ENCODE measurements at regions not wholly inside any gene's neighbourhood (a gene's known extent, or its start where the extent isn't known, plus 50 kb on each side); places are given as distances from the start of the nearest gene placed in this dataset.

- no peaks in the 10 kb centered on the region for H3K36me3 ChIP-seq (ENCODE audit: insufficient read depth, low read length)
- H3K79me2 ChIP-seq (replicated peaks; ENCODE audit: insufficient read depth, low read length) = no peaks in the 10 kb centered on the region
- no peaks in the 10 kb centered on the region for H3F3A ChIP-seq (ENCODE audit: insufficient read depth, low read length, poor library complexity, severe bottlenecking)
- no peak overlapping the region for H3K4me2 ChIP-seq (ENCODE audit: low read length)
- no peak overlapping the region for H3K9ac ChIP-seq (ENCODE audit: low read length)
- no peaks in the 10 kb centered on the region for H4K20me1 ChIP-seq (ENCODE audit: insufficient read depth)
- no peak overlapping the region for H3K27ac ChIP-seq (ENCODE audit: low read length)
- no peak overlapping the region for H2AFZ ChIP-seq (ENCODE audit: low read depth, low read length)
- H3K9me2 ChIP-seq (ENCODE audit: insufficient read depth, low read length) = no peaks in the 10 kb centered on the region
- no peak overlapping the region for H3K4me3 ChIP-seq (ENCODE audit: low read length)
- H3K27me3 ChIP-seq (ENCODE audit: insufficient read depth, low read depth, low read length) = no peaks in the 10 kb centered on the region
- no peaks in the 10 kb centered on the region for H3K9me3 ChIP-seq (ENCODE audit: low read length)
- TF ChIP-seq EZH2 (IDR thresholded peaks at IDR 0.05; ENCODE audit: borderline replicate concordance, insufficient read depth, low read length, poor library complexity, severe bottlenecking) (no peak), RAD21 (conservative IDR thresholded peaks at IDR 0.05) (no peak), SMC3 (conservative IDR thresholded peaks at IDR 0.05; ENCODE audit: poor library complexity) (no peak), POLR2AphosphoS5 (IDR thresholded peaks at IDR 0.05) (no peak), REST (IDR thresholded peaks at IDR 0.05; ENCODE audit: borderline replicate concordance) (no peak), MXI1 (conservative IDR thresholded peaks at IDR 0.05; ENCODE audit: poor library complexity, severe bottlenecking) (no peak), EP300 (conservative IDR thresholded peaks at IDR 0.05; ENCODE audit: poor library complexity, severe bottlenecking) (no peak), TAF1 (IDR thresholded peaks at IDR 0.05; ENCODE audit: low read depth) (no peak), CTCF (IDR thresholded peaks at IDR 0.05; ENCODE audit: poor library complexity, severe bottlenecking) (no peak)
These were observed 128.5 kb downstream of the LURAP1L start for GRCh38 chr9:12903316-12903715.

GRCh38 chr9:12904261-12905000 is 129.6 kb downstream of the LURAP1L start:
- Histone ChIP-seq H3K9ac (ENCODE audit: low read length) (no peak overlapping the region), H4K20me1 (ENCODE audit: insufficient read depth) (no peaks in the 10 kb centered on the region), H3K9me2 (ENCODE audit: insufficient read depth, low read length) (no peaks in the 10 kb centered on the region), H2AFZ (ENCODE audit: low read depth, low read length) (no peak overlapping the region), H3F3A (ENCODE audit: insufficient read depth, low read length, poor library complexity, severe bottlenecking) (no peaks in the 10 kb centered on the region), H3K9me3 (ENCODE audit: low read length) (no peaks in the 10 kb centered on the region), H3K79me2 (replicated peaks; ENCODE audit: insufficient read depth, low read length) (no peaks in the 10 kb centered on the region), H3K27ac (ENCODE audit: low read length) (no peak overlapping the region), H3K4me2 (ENCODE audit: low read length) (no peak overlapping the region), H3K4me3 (ENCODE audit: low read length) (no peak overlapping the region), H3K27me3 (ENCODE audit: insufficient read depth, low read depth, low read length) (no peaks in the 10 kb centered on the region), H3K36me3 (ENCODE audit: insufficient read depth, low read length) (no peaks in the 10 kb centered on the region)
- TF ChIP-seq CTCF (IDR thresholded peaks at IDR 0.05; ENCODE audit: poor library complexity, severe bottlenecking) (no peak), TAF1 (IDR thresholded peaks at IDR 0.05; ENCODE audit: low read depth) (no peak), EZH2 (IDR thresholded peaks at IDR 0.05; ENCODE audit: borderline replicate concordance, insufficient read depth, low read length, poor library complexity, severe bottlenecking) (no peak), REST (IDR thresholded peaks at IDR 0.05; ENCODE audit: borderline replicate concordance) (no peak), POLR2AphosphoS5 (IDR thresholded peaks at IDR 0.05) (no peak), SMC3 (conservative IDR thresholded peaks at IDR 0.05; ENCODE audit: poor library complexity) (no peak), EP300 (conservative IDR thresholded peaks at IDR 0.05; ENCODE audit: poor library complexity, severe bottlenecking) (no peak), RAD21 (conservative IDR thresholded peaks at IDR 0.05) (no peak), MXI1 (conservative IDR thresholded peaks at IDR 0.05; ENCODE audit: poor library complexity, severe bottlenecking) (no peak)

Data from neural cell (in vitro differentiated cells).